ENCODE measurements at regions not wholly inside any gene's neighbourhood (a gene's known extent, or its start where the extent isn't known, plus 50 kb on each side); places are given as distances from the start of the nearest gene placed in this dataset.

DNA sequence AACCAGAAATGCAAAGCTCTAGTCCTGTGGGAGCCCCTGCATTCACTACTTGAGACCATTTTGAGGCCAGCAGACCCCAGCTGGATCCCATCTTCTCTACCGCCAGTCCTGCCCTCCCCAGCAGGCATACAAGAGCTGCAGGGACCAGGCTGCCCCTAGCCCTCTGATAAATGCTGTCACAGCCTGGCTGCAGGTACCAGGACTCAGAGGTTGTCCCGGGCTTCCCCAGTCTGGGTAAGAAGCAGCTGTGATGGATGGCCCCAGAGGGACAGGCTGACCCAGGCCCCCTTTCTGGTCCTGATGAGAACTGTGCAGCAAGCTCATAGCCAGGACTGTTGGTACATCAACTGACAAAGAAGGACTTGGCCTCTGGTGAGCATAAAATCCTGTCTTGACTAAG lies 132.9 kb upstream of the APCDD1 start:
- ChIA-PET POLR2A (no interaction called here), CTCF (interaction anchor here (0.9 to 1.0 kb wide), 2 partner anchors 315 kb away, joined by 4 read pairs; no protein-coding TSS in a partner anchor)
- Mint-ChIP-seq H3K9me3 (ENCODE audit: unreplicated experiment) (no peaks in the 10 kb centered on the region), H3K27me3 (ENCODE audit: insufficient read depth, unreplicated experiment) (peaks cover 8% of the 10 kb centered on the region), H3K4me3 (ENCODE audit: unreplicated experiment) (no peak overlapping the region), H3K27ac (ENCODE audit: unreplicated experiment) (no peak overlapping the region), H3K4me1 (ENCODE audit: low read depth, unreplicated experiment) (peaks cover 8% of the 10 kb centered on the region), H3K36me3 (ENCODE audit: insufficient read depth, unreplicated experiment) (no peaks in the 10 kb centered on the region)
- no peak overlapping the region for H3K4me3 ChIP-seq (ENCODE audit: low read depth, low read length)
- peaks cover 12% of the 10 kb centered on the region for H3K4me1 ChIP-seq
- TF ChIP-seq, protein P1, sequence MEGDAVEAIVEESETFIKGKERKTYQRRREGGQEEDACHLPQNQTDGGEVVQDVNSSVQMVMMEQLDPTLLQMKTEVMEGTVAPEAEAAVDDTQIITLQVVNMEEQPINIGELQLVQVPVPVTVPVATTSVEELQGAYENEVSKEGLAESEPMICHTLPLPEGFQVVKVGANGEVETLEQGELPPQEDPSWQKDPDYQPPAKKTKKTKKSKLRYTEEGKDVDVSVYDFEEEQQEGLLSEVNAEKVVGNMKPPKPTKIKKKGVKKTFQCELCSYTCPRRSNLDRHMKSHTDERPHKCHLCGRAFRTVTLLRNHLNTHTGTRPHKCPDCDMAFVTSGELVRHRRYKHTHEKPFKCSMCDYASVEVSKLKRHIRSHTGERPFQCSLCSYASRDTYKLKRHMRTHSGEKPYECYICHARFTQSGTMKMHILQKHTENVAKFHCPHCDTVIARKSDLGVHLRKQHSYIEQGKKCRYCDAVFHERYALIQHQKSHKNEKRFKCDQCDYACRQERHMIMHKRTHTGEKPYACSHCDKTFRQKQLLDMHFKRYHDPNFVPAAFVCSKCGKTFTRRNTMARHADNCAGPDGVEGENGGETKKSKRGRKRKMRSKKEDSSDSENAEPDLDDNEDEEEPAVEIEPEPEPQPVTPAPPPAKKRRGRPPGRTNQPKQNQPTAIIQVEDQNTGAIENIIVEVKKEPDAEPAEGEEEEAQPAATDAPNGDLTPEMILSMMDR (IDR thresholded peaks at IDR 0.05; ENCODE audit: insufficient read depth in 1 of 2, low read depth in 1 of 2, low read length in 1 of 2, severe bottlenecking in 1 of 2, unreplicated experiment in 1 of 2): no peak
- BruUV-seq (replicated peaks): no TSS peak
- H3K9me3 ChIP-seq: no peaks in the 10 kb centered on the region
- DNase-seq: no peak
- no peaks in the 10 kb centered on the region for H3K36me3 ChIP-seq (ENCODE audit: control insufficient read depth, insufficient read depth, low read length)
- no peaks in the 10 kb centered on the region for H3K27me3 ChIP-seq (replicated peaks; ENCODE audit: control insufficient read depth, insufficient read depth, low read length)
- intact Hi-C loops (cut with micrococcal nuclease; ENCODE audit: unreplicated experiment): loop anchor here (2.0 kb wide), 1 partner anchor 351 kb away; no protein-coding TSS in a partner anchor

DNA sequence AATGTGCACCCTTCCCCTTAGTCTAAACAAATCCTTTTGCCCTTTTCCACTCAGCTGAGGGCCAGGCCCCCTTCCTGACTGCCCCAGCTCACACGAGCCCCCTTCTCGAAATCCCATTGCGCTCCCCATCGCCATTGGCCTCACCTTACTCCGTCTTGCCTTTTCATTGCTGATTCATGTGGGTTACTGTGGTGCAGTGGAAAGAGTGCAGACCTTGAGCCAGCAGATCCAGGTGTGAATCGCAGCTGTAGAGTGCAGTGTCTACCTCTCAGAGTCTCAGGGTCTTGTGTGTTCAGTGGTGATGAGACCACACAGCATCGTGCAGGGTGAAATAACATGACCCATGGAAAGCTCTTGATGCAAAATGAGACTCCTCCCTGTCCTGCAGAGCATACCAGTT lies 132.4 kb upstream of the APCDD1 start:
- intact Hi-C loops (cut with micrococcal nuclease; ENCODE audit: unreplicated experiment): no loop called here
- Mint-ChIP-seq H3K36me3 (ENCODE audit: insufficient read depth, unreplicated experiment) (no peaks in the 10 kb centered on the region), H3K4me3 (ENCODE audit: unreplicated experiment) (no peak overlapping the region), H3K27ac (ENCODE audit: unreplicated experiment) (no peak overlapping the region), H3K27me3 (ENCODE audit: insufficient read depth, unreplicated experiment) (peaks cover 8% of the 10 kb centered on the region), H3K4me1 (ENCODE audit: low read depth, unreplicated experiment) (peaks cover 8% of the 10 kb centered on the region), H3K9me3 (ENCODE audit: unreplicated experiment) (no peaks in the 10 kb centered on the region)
- H3K9me3 ChIP-seq: no peaks in the 10 kb centered on the region
- no peaks in the 10 kb centered on the region for H3K36me3 ChIP-seq (ENCODE audit: control insufficient read depth, insufficient read depth, low read length)
- no peaks in the 10 kb centered on the region for H3K27me3 ChIP-seq (replicated peaks; ENCODE audit: control insufficient read depth, insufficient read depth, low read length)
- ChIA-PET POLR2A (no interaction called here), CTCF (interaction anchor here (0.9 kb wide), 1 partner anchor 316 kb away, joined by 4 read pairs; no protein-coding TSS in a partner anchor)
- no TSS peak for BruUV-seq (replicated peaks)
- no peak for DNase-seq
- H3K4me1 ChIP-seq: peaks cover 8% of the 10 kb centered on the region
- H3K4me3 ChIP-seq (ENCODE audit: low read depth, low read length): no peak overlapping the region
- TF ChIP-seq, protein P1 (IDR thresholded peaks at IDR 0.05; ENCODE audit: insufficient read depth in 1 of 2, low read depth in 1 of 2, low read length in 1 of 2, severe bottlenecking in 1 of 2, unreplicated experiment in 1 of 2): no peak

- Mint-ChIP-seq H3K9me3 (ENCODE audit: unreplicated experiment) (no peaks in the 10 kb centered on the region), H3K27ac (ENCODE audit: unreplicated experiment) (no peak overlapping the region), H3K36me3 (ENCODE audit: insufficient read depth, unreplicated experiment) (no peaks in the 10 kb centered on the region), H3K4me3 (ENCODE audit: unreplicated experiment) (no peak overlapping the region), H3K4me1 (ENCODE audit: low read depth, unreplicated experiment) (peaks cover 8% of the 10 kb centered on the region), H3K27me3 (ENCODE audit: insufficient read depth, unreplicated experiment) (peaks cover 8% of the 10 kb centered on the region)
- H3K4me1 ChIP-seq: peaks cover 8% of the 10 kb centered on the region
- DNase-seq: no peak
- no peaks in the 10 kb centered on the region for H3K9me3 ChIP-seq
- CTCF ChIA-PET: interaction anchor here (0.9 kb wide), 1 partner anchor 316 kb away, joined by 4 read pairs; no protein-coding TSS in a partner anchor
- no peaks in the 10 kb centered on the region for H3K27me3 ChIP-seq (replicated peaks; ENCODE audit: control insufficient read depth, insufficient read depth, low read length)
- POLR2A ChIA-PET: no interaction called here
- no peak overlapping the region for H3K4me3 ChIP-seq (ENCODE audit: low read depth, low read length)
- TF ChIP-seq, protein P1 (IDR thresholded peaks at IDR 0.05; ENCODE audit: insufficient read depth in 1 of 2, low read depth in 1 of 2, low read length in 1 of 2, severe bottlenecking in 1 of 2, unreplicated experiment in 1 of 2): no peak
- intact Hi-C loops (cut with micrococcal nuclease; ENCODE audit: unreplicated experiment): no loop called here
- H3K36me3 ChIP-seq (ENCODE audit: control insufficient read depth, insufficient read depth, low read length): no peaks in the 10 kb centered on the region
- BruUV-seq (replicated peaks): no TSS peak
These were observed 132.0 kb upstream of the APCDD1 start for GRCh38 chr18:10322435-10322834.
